HepG2 (cell line): ENCODE measurements at regions not wholly inside any gene's neighbourhood (a gene's known extent, or its start where the extent isn't known, plus 50 kb on each side); places are given as distances from the start of the nearest gene placed in this dataset.

ENCODE experiments used
- BRCA1 ChIP-seq: sonication (generic); formaldehyde crosslinking; IDR thresholded peaks from 2 replicates; pipeline ENCODE4 v1.4.0; 2020; ENCODE audit warnings: missing genetic modification reagents
- DRAP1 ChIP-seq: IDR thresholded peaks from 2 replicates; pipeline ENCODE4 v1.6.1; 2016; ENCODE audit warnings: missing genetic modification reagents, missing compliant biosample characterization
- HMGXB4 ChIP-seq, 2 experiments: sonication (generic) in 1 of 2; formaldehyde crosslinking in 1 of 2; IDR thresholded peaks; 2 replicates each; pipeline versions ENCODE4 v1.4.0 to v1.6.1; 2018 to 2020; ENCODE audit warnings: missing genetic modification reagents in 2 of 2, borderline replicate concordance in 1 of 2, low read depth in 1 of 2, mild to moderate bottlenecking in 1 of 2, missing biosample characterization in 1 of 2
- HOXD1 ChIP-seq: sonication (generic); formaldehyde crosslinking; IDR thresholded peaks from 2 replicates; pipeline ENCODE4 v1.5.0; 2020; ENCODE audit warnings: missing genetic modification reagents
- IRF2 ChIP-seq: IDR thresholded peaks from 2 replicates; pipeline ENCODE4 v1.6.1; 2018; ENCODE audit warnings: missing genetic modification reagents, missing compliant biosample characterization
- KAT2B ChIP-seq: fragments of 150-350 bp; IDR thresholded peaks from 2 replicates; pipeline ENCODE4 v1.6.1; 2014; ENCODE audit warnings: low read depth, low read length, borderline replicate concordance
- MIER2 ChIP-seq: IDR thresholded peaks from 2 replicates; pipeline ENCODE4 v1.6.1; 2016; ENCODE audit warnings: missing biosample characterization, missing genetic modification reagents
- NR2F2 ChIP-seq: IDR thresholded peaks from 2 replicates; pipeline ENCODE4 v1.6.1; 2012; ENCODE audit warnings: low read depth, inconsistent platforms, borderline replicate concordance
- PHF5A ChIP-seq: IDR thresholded peaks from one replicate; pipeline ENCODE4 v1.6.1; 2018; ENCODE audit warnings: low read depth, missing genetic modification reagents; ENCODE audit not compliant: unreplicated experiment
- SMYD3 ChIP-seq: sonication (generic); formaldehyde crosslinking; IDR thresholded peaks from 2 replicates; pipeline ENCODE4 v1.8.1; 2023; ENCODE audit warnings: mild to moderate bottlenecking, missing genetic modification reagents
- ZBTB10 ChIP-seq: sonication (generic); formaldehyde crosslinking; IDR thresholded peaks from 2 replicates; pipeline ENCODE4 v1.4.0; 2020; ENCODE audit warnings: missing genetic modification reagents, borderline replicate concordance
- ZBTB20 ChIP-seq: sonication (generic); formaldehyde crosslinking; IDR thresholded peaks from 2 replicates; pipeline ENCODE4 v1.8.1; 2023; ENCODE audit warnings: missing genetic modification reagents, low read depth, mild to moderate bottlenecking, borderline replicate concordance
- ZBTB34 ChIP-seq: sonication (generic); formaldehyde crosslinking; IDR thresholded peaks from 2 replicates; pipeline ENCODE4 v1.8.0; 2022; ENCODE audit warnings: mild to moderate bottlenecking, missing genetic modification reagents
- ZNF513 ChIP-seq: sonication (generic); formaldehyde crosslinking; conservative IDR thresholded peaks from 2 replicates; pipeline ENCODE4 v1.5.0; 2020; ENCODE audit warnings: missing genetic modification reagents
- ZNF614 ChIP-seq: IDR thresholded peaks from 2 replicates; pipeline ENCODE4 v1.6.1; 2018; ENCODE audit warnings: missing biosample characterization, missing genetic modification reagents, inconsistent platforms, borderline replicate concordance
- ZNF788 ChIP-seq: sonication (generic); formaldehyde crosslinking; IDR thresholded peaks from 2 replicates; pipeline ENCODE4 v1.5.0; 2020; ENCODE audit warnings: mild to moderate bottlenecking, missing genetic modification reagents, borderline replicate concordance
- ZNF800 ChIP-seq: sonication (generic); formaldehyde crosslinking; IDR thresholded peaks from 2 replicates; pipeline ENCODE4 v1.4.0; 2020; ENCODE audit warnings: missing genetic modification reagents
- ZNF850 ChIP-seq: sonication (generic); formaldehyde crosslinking; conservative IDR thresholded peaks from 2 replicates; pipeline ENCODE4 v1.9.0; 2021; ENCODE audit warnings: mild to moderate bottlenecking, missing genetic modification reagents

- TF ChIP-seq BRCA1 (CRISPR knock-in tag) (0 out of 2 replicates have a peak, but pooled peaks have one; percentile 76), ZNF513 (CRISPR knock-in tag) (no peak), PHF5A (CRISPR knock-in tag) (no peak), ZNF850 (CRISPR knock-in tag) (no peak), NR2F2 (peak; percentile 89), DRAP1 (CRISPR knock-in tag) (peak; percentile 54; the same call in 1 of the 2 replicates), MIER2 (0 out of 2 replicates have a peak, but pooled peaks have one; percentile 24), SMYD3 (CRISPR knock-in tag) (peak; percentile 53), ZNF788 (CRISPR knock-in tag) (no peak; the same call in 1 of the 2 replicates), ZBTB20 (CRISPR knock-in tag) (peak; percentile 91; the same call in 1 of the 2 replicates), ZNF614 (CRISPR knock-in tag) (peak; percentile 85; the same call in 1 of the 2 replicates), IRF2 (peak; percentile 89), KAT2B (no peak), ZBTB10 (CRISPR knock-in tag) (no peak), ZBTB34 (CRISPR knock-in tag) (0 out of 2 replicates have a peak, but pooled peaks have one; percentile 27), HOXD1 (peak; percentile 38; the same call in 1 of the 2 replicates), ZNF800 (CRISPR knock-in tag) (no peak), HMGXB4 (CRISPR knock-in tag; IDR thresholded peaks at IDR 0.05; ENCODE audit: borderline replicate concordance in 1 of 2, low read depth in 1 of 2) (no peak)
Measured at GRCh38 chr5:96297867-96298266, 135.2 kb downstream of the PCSK1 start (continued).
